Activated CD4-positive, alpha-beta T cell treated with anti-CD3 and anti-CD28 coated beads, Interleukin-2, amount 10 ng/mL, durations not matched to agents 7 days and 5 days (primary cell): ENCODE measurements at regions not wholly inside any gene's neighbourhood (a gene's known extent, or its start where the extent isn't known, plus 50 kb on each side); places are given as distances from the start of the nearest gene placed in this dataset.

Experiments used
- CTCF ChIA-PET: fragments of 350-600 bp; sonication (Branson Sonifier 250); formaldehyde crosslinking; loops from one replicate; lab custom pipeline; 2021; ENCODE audit warnings: antibody characterized with exemption; lab: Charles Lee
- POLR2A ChIA-PET: fragments of 350-600 bp; sonication (Branson Sonifier 250); formaldehyde crosslinking; loops from one replicate; lab custom pipeline; 2021; ENCODE audit warnings: antibody characterized with exemption; lab: Charles Lee
- DNase-seq: peaks from one replicate; pipeline ENCODE4 v3.0.0-alpha.2; 2020
- H3K27ac Mint-ChIP-seq: one replicate; pipeline ENCODE4 v1.8.0; 2021; ENCODE audit warnings: mild to moderate bottlenecking, moderate library complexity, mixed read lengths
- H3K27me3 Mint-ChIP-seq: one replicate; pipeline ENCODE4 v1.8.0; 2021; ENCODE audit warnings: mixed read lengths
- H3K36me3 Mint-ChIP-seq: one replicate; pipeline ENCODE4 v1.8.0; 2021; ENCODE audit warnings: low read depth, mixed read lengths
- H3K4me1 Mint-ChIP-seq: one replicate; pipeline ENCODE4 v1.8.0; 2021; ENCODE audit warnings: mixed read lengths
- H3K4me3 Mint-ChIP-seq: one replicate; pipeline ENCODE4 v1.8.0; 2021; ENCODE audit warnings: mild to moderate bottlenecking, moderate library complexity, mixed read lengths
- H3K9me3 Mint-ChIP-seq: one replicate; pipeline ENCODE4 v1.8.0; 2021; ENCODE audit warnings: mixed read lengths

DNA sequence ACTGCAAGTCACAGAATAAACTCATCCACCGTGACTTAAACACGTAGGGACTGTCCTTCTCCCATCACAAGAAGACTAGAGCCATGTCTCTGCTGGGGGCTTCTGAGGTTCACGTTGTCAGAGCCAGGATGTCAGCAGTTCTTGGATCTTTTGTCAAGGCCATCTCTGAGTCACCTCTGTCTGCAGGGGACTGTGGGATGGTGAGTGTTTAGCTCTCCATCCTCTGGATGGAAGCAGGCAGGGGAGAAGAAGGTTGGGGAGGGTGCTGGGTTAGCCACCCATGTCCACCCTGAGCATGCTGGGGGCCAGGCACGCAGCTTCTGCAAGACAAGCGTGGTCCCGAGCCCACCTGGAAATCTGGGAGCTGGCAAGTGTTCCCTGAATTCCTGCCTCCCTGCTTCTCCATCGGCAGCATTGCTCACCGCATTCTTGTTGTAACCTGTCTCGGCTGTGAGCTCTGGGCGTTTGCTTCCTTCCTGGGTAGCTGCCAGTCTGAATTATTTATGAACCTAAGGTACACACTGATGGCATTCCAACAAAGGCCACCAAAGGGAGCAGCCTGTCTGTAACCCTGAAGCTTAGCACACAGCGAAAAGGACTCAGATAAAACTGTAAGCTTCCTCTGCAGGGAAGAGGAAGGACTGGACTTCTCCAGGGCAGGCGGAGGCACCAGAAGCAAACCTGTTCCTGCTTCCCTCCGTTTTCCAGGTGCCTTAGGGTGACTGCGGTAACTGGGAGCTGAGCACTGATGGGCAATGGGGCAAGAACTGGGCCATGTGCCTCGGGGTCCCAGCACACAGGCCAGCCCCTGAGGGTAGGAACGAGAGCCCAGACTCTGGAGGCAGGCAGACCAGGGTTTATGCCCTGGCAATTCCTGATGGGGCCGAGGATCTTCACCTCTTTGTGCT lies 88.6 kb downstream of the RIPK4 start:
- DNase-seq: no peak
- peaks cover 8% of the 10 kb centered on the region for H3K27me3 Mint-ChIP-seq
- no peaks in the 10 kb centered on the region for H3K4me1 Mint-ChIP-seq
- H3K4me3 Mint-ChIP-seq: no peak overlapping the region
- H3K27ac Mint-ChIP-seq: no peak overlapping the region
- ChIA-PET POLR2A (no interaction called here), CTCF (no interaction called here)
- H3K36me3 Mint-ChIP-seq: no peaks in the 10 kb centered on the region
- no peaks in the 10 kb centered on the region for H3K9me3 Mint-ChIP-seq

- CTCF ChIA-PET: no interaction called here
- peaks cover 8% of the 10 kb centered on the region for H3K27me3 Mint-ChIP-seq
- POLR2A ChIA-PET: no interaction called here
- H3K9me3 Mint-ChIP-seq: no peaks in the 10 kb centered on the region
- DNase-seq: no peak
- peaks cover under 1% of the 10 kb centered on the region for H3K4me1 Mint-ChIP-seq
- no peak overlapping the region for H3K4me3 Mint-ChIP-seq
- H3K27ac Mint-ChIP-seq: no peak overlapping the region
- no peaks in the 10 kb centered on the region for H3K36me3 Mint-ChIP-seq
These were observed 89.2 kb downstream of the RIPK4 start for GRCh38 chr21:41677671-41678015.

DNA sequence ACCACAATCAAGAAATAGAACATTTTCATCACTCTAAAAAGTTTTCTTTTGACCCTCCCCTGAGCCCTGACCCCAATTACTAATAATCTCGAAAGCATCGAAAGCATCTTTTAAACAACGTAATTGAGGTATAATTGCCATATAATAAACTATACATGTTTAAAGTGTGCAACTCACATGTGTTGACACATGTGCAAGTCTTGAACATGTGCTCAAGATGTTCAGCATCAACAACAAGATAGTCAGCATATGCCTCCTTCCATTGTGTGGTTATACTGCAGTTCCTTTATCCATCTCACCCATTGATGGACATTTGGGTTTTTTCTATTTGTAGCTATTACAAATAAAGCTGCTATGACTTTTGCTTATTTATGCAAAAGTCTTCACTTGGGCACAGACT lies 90.7 kb downstream of the RIPK4 start:
- no peak for DNase-seq

DNA sequence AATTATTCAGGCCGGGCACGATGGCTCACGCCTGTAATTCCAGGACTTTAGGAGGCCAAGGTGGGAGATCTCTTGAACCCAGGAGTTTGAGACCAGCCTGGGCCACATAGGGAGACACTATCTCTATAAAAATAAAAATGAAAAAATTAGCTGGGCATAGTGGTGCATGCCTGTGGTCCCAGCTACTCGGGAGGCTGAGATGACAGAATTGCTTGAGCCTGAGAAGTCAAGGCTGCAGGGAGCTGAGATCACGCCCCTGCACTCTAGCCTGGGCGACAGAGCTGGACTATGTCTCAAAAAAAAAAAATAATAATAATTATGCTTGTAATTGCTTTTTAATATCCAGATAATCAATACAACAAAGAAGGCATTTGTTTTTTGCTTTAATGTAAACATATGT lies 91.3 kb downstream of the RIPK4 start:
- no peak for DNase-seq
- no peaks in the 10 kb centered on the region for H3K9me3 Mint-ChIP-seq
- peaks cover 8% of the 10 kb centered on the region for H3K27me3 Mint-ChIP-seq
- H3K27ac Mint-ChIP-seq: no peak overlapping the region
- POLR2A ChIA-PET: no interaction called here
- H3K36me3 Mint-ChIP-seq: no peaks in the 10 kb centered on the region
- no peak overlapping the region for H3K4me3 Mint-ChIP-seq
- peaks cover 16% of the 10 kb centered on the region for H3K4me1 Mint-ChIP-seq
- CTCF ChIA-PET: interaction anchor here (0.6 kb wide), 2 partner anchors 42 to 273 kb away, joined by 3 read pairs; no protein-coding TSS in a partner anchor

More for the DNA sequence above, 90.7 kb downstream of the RIPK4 start:
- Mint-ChIP-seq H3K4me1 (peaks cover 15% of the 10 kb centered on the region), H3K4me3 (no peak overlapping the region), H3K9me3 (no peaks in the 10 kb centered on the region), H3K36me3 (no peaks in the 10 kb centered on the region), H3K27ac (no peak overlapping the region), H3K27me3 (peaks cover 8% of the 10 kb centered on the region)
- POLR2A ChIA-PET: interaction anchor here (0.7 kb wide), 1 partner anchor 269 kb away, joined by 4 read pairs; no protein-coding TSS in a partner anchor
- CTCF ChIA-PET: interaction anchor here (0.6 kb wide), 2 partner anchors 43 to 274 kb away, joined by 3 read pairs; no protein-coding TSS in a partner anchor

DNA sequence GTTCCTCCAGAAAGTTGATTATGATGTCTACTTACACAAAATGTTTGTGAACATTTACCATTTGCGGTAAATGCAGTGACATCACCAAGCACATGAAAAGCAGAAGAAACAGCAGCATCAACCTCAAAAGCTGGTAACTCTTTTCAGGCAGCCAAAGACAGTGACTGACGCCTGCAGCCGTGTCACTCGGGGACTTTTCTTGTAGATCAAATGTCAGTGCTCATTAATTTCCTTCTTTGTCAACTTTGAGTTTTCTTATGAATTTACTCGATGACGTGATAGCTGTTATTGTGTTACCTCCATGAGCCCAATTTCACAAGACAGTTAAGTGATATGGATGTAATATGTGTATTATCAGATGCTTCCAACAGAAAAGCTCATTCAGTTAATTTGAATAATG lies 92.5 kb downstream of the RIPK4 start:
- no peak for DNase-seq
- no peaks in the 10 kb centered on the region for H3K9me3 Mint-ChIP-seq

DNA sequence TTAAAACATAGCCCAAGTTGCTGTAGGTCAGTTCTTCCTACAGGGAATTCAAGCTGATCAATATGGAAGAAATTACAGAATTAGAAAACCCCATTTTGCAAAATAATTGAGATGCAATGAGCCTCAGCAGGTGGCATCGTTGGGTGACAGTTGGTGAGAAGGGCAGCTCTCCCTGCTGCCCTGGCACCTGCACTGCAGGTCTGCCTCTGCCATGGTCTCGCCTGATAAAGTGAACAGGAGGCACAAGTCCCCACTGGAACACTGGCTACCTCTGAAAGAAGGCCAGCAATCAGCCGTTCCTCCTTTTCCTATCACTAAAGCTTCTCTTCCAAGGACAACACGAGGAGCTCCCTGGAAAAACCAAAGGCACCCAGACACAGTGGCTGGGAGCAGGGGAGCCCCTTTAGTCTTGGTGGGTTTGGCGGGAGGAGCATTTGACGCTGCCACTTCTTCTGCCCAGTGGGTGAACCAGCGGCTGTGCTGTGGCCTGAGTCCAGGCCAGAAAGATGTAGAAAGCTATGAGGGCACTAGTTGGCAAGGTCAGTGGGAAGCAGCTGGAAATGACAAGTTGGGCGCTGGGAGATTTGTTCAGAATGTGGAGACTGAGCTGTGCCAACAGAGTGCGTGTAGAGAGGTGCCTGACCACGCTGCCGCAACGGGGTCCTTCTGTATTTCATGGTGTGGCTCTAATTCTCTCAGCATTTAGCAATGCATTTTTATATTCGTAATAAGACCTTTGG lies 93.1 kb downstream of the RIPK4 start:
- H3K27ac Mint-ChIP-seq: no peak overlapping the region
- ChIA-PET POLR2A (no interaction called here), CTCF (no interaction called here)
- H3K4me1 Mint-ChIP-seq: peaks cover 16% of the 10 kb centered on the region
- H3K4me3 Mint-ChIP-seq: no peak overlapping the region
- no peak for DNase-seq
- H3K9me3 Mint-ChIP-seq: no peaks in the 10 kb centered on the region
- no peaks in the 10 kb centered on the region for H3K36me3 Mint-ChIP-seq
- H3K27me3 Mint-ChIP-seq: peaks cover 8% of the 10 kb centered on the region

More for the DNA sequence above, 92.5 kb downstream of the RIPK4 start:
- ChIA-PET POLR2A (no interaction called here), CTCF (no interaction called here)
- Mint-ChIP-seq H3K4me3 (no peak overlapping the region), H3K27ac (no peak overlapping the region), H3K36me3 (no peaks in the 10 kb centered on the region), H3K27me3 (peaks cover 8% of the 10 kb centered on the region), H3K4me1 (peaks cover 16% of the 10 kb centered on the region)

DNA sequence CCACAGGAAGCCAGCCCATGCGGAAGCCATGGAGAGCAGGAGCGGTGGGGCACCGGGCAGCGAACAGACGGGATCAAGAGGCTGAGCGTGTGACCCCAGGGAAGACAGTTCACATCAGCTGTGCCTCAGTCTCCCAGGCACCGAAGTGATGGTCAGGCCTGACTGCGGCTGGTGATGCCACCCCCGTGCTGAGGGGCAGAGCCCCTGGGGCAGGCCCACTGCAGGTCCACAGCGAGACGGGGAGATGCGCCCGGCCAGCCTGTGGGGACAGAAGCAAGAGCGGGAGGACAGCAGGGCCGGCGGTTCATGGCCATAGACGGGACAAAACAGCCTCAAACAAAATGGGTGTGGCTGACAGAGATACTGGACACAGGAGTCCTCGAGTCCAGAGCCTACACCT lies 93.8 kb downstream of the RIPK4 start:
- no peak for DNase-seq
- Mint-ChIP-seq H3K36me3 (no peaks in the 10 kb centered on the region), H3K27ac (no peak overlapping the region), H3K27me3 (peaks cover 8% of the 10 kb centered on the region), H3K4me3 (no peak overlapping the region), H3K9me3 (no peaks in the 10 kb centered on the region), H3K4me1 (peaks cover 16% of the 10 kb centered on the region)
- ChIA-PET POLR2A (no interaction called here), CTCF (no interaction called here)

GRCh38 chr21:41672543-41672915 lies 94.3 kb downstream of the RIPK4 start:
- peaks cover 16% of the 10 kb centered on the region for H3K4me1 Mint-ChIP-seq
- H3K27me3 Mint-ChIP-seq: peaks cover 6% of the 10 kb centered on the region
- no peaks in the 10 kb centered on the region for H3K9me3 Mint-ChIP-seq
- H3K27ac Mint-ChIP-seq: no peak overlapping the region
- DNase-seq: no peak
- no peaks in the 10 kb centered on the region for H3K36me3 Mint-ChIP-seq
- H3K4me3 Mint-ChIP-seq: no peak overlapping the region
- POLR2A ChIA-PET: no interaction called here
- CTCF ChIA-PET: no interaction called here

GRCh38 chr21:41671859-41672542 lies 94.9 kb downstream of the RIPK4 start:
- H3K4me3 Mint-ChIP-seq: no peak overlapping the region
- H3K4me1 Mint-ChIP-seq: peaks cover 16% of the 10 kb centered on the region
- DNase-seq: peak; percentile 29
- no peaks in the 10 kb centered on the region for H3K9me3 Mint-ChIP-seq
- no peaks in the 10 kb centered on the region for H3K36me3 Mint-ChIP-seq
- peaks cover 3% of the 10 kb centered on the region for H3K27me3 Mint-ChIP-seq
- H3K27ac Mint-ChIP-seq: no peak overlapping the region
- CTCF ChIA-PET: no interaction called here
- POLR2A ChIA-PET: no interaction called here

DNA sequence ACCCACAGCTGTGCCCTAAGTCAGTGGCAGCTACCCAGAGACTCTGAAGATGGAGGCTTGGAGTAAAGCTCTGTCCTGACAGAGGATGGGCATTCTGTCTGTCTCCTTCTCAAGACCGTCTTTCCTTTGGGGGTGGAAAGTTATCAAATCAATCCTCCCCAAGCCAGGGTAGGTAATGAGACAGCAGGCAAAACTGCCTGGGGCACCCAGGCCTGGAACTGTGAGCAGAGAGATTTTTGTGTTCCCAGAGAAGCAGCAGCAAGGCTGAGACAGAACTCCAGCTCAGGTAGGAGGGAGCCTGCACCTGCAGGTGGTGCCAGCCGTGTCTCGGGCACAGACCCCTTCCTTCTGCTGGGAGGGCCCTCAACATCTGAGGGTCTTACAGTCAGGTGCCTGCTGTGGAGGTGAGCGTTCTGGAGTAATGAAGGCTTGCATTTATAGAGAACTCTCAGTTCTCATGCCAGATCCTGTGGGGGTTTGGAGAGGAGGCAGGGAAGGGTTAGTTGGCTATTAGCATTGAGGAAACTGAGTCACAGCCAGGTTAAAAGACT lies 95.6 kb downstream of the RIPK4 start:
- Mint-ChIP-seq H3K36me3 (no peaks in the 10 kb centered on the region), H3K4me1 (peaks cover 16% of the 10 kb centered on the region), H3K27me3 (peaks cover 3% of the 10 kb centered on the region), H3K4me3 (no peak overlapping the region), H3K27ac (no peak overlapping the region), H3K9me3 (no peaks in the 10 kb centered on the region)
- ChIA-PET POLR2A (no interaction called here), CTCF (no interaction called here)
- no peak for DNase-seq

- POLR2A ChIA-PET: no interaction called here
- DNase-seq: no peak
- H3K36me3 Mint-ChIP-seq: no peaks in the 10 kb centered on the region
- CTCF ChIA-PET: interaction anchor here (0.6 kb wide), 1 partner anchor 157 kb away, joined by 3 read pairs; no protein-coding TSS in a partner anchor
- no peaks in the 10 kb centered on the region for H3K27me3 Mint-ChIP-seq
- peaks cover 16% of the 10 kb centered on the region for H3K4me1 Mint-ChIP-seq
- no peak overlapping the region for H3K4me3 Mint-ChIP-seq
- H3K9me3 Mint-ChIP-seq: no peaks in the 10 kb centered on the region
- H3K27ac Mint-ChIP-seq: peak overlapping the region; percentile 19
These were observed 96.6 kb downstream of the RIPK4 start for GRCh38 chr21:41670056-41670805.

GRCh38 chr21:41669533-41669830 lies 97.4 kb downstream of the RIPK4 start:
- CTCF ChIA-PET: interaction anchor here (0.6 kb wide), 1 partner anchor 156 kb away, joined by 3 read pairs; no protein-coding TSS in a partner anchor
- no peak overlapping the region for H3K4me3 Mint-ChIP-seq
- no peaks in the 10 kb centered on the region for H3K27me3 Mint-ChIP-seq
- H3K9me3 Mint-ChIP-seq: no peaks in the 10 kb centered on the region
- POLR2A ChIA-PET: no interaction called here
- no peaks in the 10 kb centered on the region for H3K36me3 Mint-ChIP-seq
- peaks cover 16% of the 10 kb centered on the region for H3K4me1 Mint-ChIP-seq
- no peak for DNase-seq
- H3K27ac Mint-ChIP-seq: no peak overlapping the region
